Keratinocyte (primary cell): ENCODE measurements at regions not wholly inside any gene's neighbourhood (a gene's known extent, or its start where the extent isn't known, plus 50 kb on each side); places are given as distances from the start of the nearest gene placed in this dataset.

ENCODE experiments used
- DNase-seq: peaks from one replicate; pipeline ENCODE4 v3.0.0-alpha.2; 2011; ENCODE audit warnings: low read depth, missing footprints, low spot score
- FAIRE-seq: peaks from 2 replicates; lab custom pipeline; 2011; peaks lifted over from hg19 to GRCh38; lab: Jason Lieb, UNC
- H2AFZ ChIP-seq: 2 replicates; pipeline ENCODE4 v1.6.0; 2012; ENCODE audit warnings: low read length, control low read depth, inconsistent platforms; ENCODE audit not compliant: control insufficient read depth
- H3K27ac ChIP-seq: 2 replicates; pipeline ENCODE4 v1.5.1; 2011; ENCODE audit warnings: low read length; ENCODE audit not compliant: control insufficient read depth, insufficient read depth
- H3K27me3 ChIP-seq: 3 replicates; pipeline ENCODE4 v1.6.0; 2011; ENCODE audit warnings: low read length; ENCODE audit not compliant: control insufficient read depth, insufficient read depth; ENCODE audit errors: extremely low read depth
- H3K36me3 ChIP-seq, 2 experiments: 2 replicates in 1 of 2; 3 replicates in 1 of 2; pipeline ENCODE4 v1.5.1; 2011; ENCODE audit warnings: low read length in 2 of 2, mild to moderate bottlenecking in 1 of 2; ENCODE audit not compliant: control insufficient read depth in 2 of 2, insufficient read depth in 2 of 2; ENCODE audit errors: extremely low read depth in 1 of 2
- H3K4me1 ChIP-seq: 3 replicates; pipeline ENCODE4 v1.5.1; 2011; ENCODE audit warnings: low read length; ENCODE audit not compliant: control insufficient read depth, insufficient read depth; ENCODE audit errors: extremely low read depth
- H3K4me2 ChIP-seq: 3 replicates; pipeline ENCODE4 v1.6.0; 2011; ENCODE audit warnings: low read depth, low read length; ENCODE audit not compliant: control insufficient read depth, insufficient read depth; ENCODE audit errors: extremely low read depth
- H3K4me3 ChIP-seq, 3 experiments: fragments of 200-600 bp in 1 of 3; sonication (generic) in 1 of 3; 2 replicates in 2 of 3; 3 replicates in 1 of 3; pipeline ENCODE4 v1.5.1; 2011 to 2016; ENCODE audit warnings: low read length in 3 of 3, mild to moderate bottlenecking in 3 of 3, control low read depth in 2 of 3, inconsistent platforms in 1 of 3, low read depth in 1 of 3, mixed read lengths in 1 of 3, mixed run types in 1 of 3, moderate library complexity in 1 of 3; ENCODE audit not compliant: control insufficient read depth in 2 of 3, insufficient read depth in 2 of 3; ENCODE audit errors: extremely low read depth in 1 of 3
- H3K79me2 ChIP-seq: 2 replicates; pipeline ENCODE4 v1.6.0; 2012; ENCODE audit warnings: low read length; ENCODE audit not compliant: control insufficient read depth, insufficient read depth
- H3K9ac ChIP-seq: 3 replicates; pipeline ENCODE4 v1.6.0; 2011; ENCODE audit warnings: low read length; ENCODE audit not compliant: control insufficient read depth, insufficient read depth; ENCODE audit errors: extremely low read depth
- H3K9me1 ChIP-seq: 3 replicates; pipeline ENCODE4 v1.6.0; 2011; ENCODE audit warnings: low read length; ENCODE audit not compliant: control insufficient read depth, insufficient read depth; ENCODE audit errors: extremely low read depth
- H3K9me3 ChIP-seq: 2 replicates; pipeline ENCODE4 v1.5.1; 2012; ENCODE audit warnings: low read depth, low read length; ENCODE audit not compliant: control insufficient read depth
- H4K20me1 ChIP-seq: 3 replicates; pipeline ENCODE4 v1.6.0; 2011; ENCODE audit warnings: low read length; ENCODE audit not compliant: control insufficient read depth, insufficient read depth; ENCODE audit errors: extremely low read depth
- CTCF ChIP-seq, 3 experiments: IDR thresholded peaks in 1 of 3; conservative IDR thresholded peaks in 1 of 3; optimal IDR thresholded peaks in 1 of 3; 2 replicates in 2 of 3; 3 replicates in 1 of 3; pipeline versions ENCODE3 to v1.5.1; 2011; ENCODE audit warnings: low read length in 3 of 3, mild to moderate bottlenecking in 3 of 3, moderate library complexity in 2 of 3, control low read depth in 1 of 3, inconsistent platforms in 1 of 3; ENCODE audit not compliant: insufficient read depth in 2 of 3; ENCODE audit errors: extremely low read depth in 1 of 3
- EZH2 ChIP-seq: IDR thresholded peaks from one replicate; pipeline ENCODE4 v1.6.1; 2012; ENCODE audit warnings: inconsistent platforms, mild to moderate bottlenecking, low read length, moderate library complexity
- dilution Hi-C: fragments of 300-500 bp; cut with MboI; formaldehyde crosslinking; loops from one replicate; pipeline ENCODE4 v1.7.0; 2020; ENCODE audit warnings: low sequenced_read_pairs; ENCODE audit not compliant: extremely low pct_ligation_motif_present

GRCh38 chr21:17903929-17904639 lies 84.9 kb upstream of the C21orf91 start:
- Histone ChIP-seq H3K9me1 (no peaks in the 10 kb centered on the region), H3K79me2 (no peaks in the 10 kb centered on the region), H3K36me3 (no peaks in the 10 kb centered on the region), H3K4me2 (no peak overlapping the region), H2AFZ (no peak overlapping the region), H3K9ac (no peak overlapping the region), H3K9me3 (no peaks in the 10 kb centered on the region), H3K4me3 (no peak overlapping the region), H3K27ac (no peak overlapping the region), H3K4me1 (peaks cover 26% of the 10 kb centered on the region), H4K20me1 (no peaks in the 10 kb centered on the region), H3K27me3 (no peaks in the 10 kb centered on the region)
- DNase-seq (no peak), FAIRE-seq (no peak)
- TF ChIP-seq CTCF (optimal IDR thresholded peaks at IDR 0.05 in 1 of 3, IDR thresholded peaks at IDR 0.05 in 1 of 3, conservative IDR thresholded peaks at IDR 0.05 in 1 of 3; ENCODE audit: extremely low read depth in 1 of 3, insufficient read depth in 2 of 3, low read length in 3 of 3): no peak
- no peak for TF ChIP-seq EZH2
- dilution Hi-C loops: no loop called here

- Histone ChIP-seq H3K27ac (peak overlapping the region; percentile 95), H3K9ac (peak overlapping the region; percentile 60), H3K4me1 (peaks cover 26% of the 10 kb centered on the region), H2AFZ (peak overlapping the region; percentile 36), H3K27me3 (no peaks in the 10 kb centered on the region), H3K9me1 (no peaks in the 10 kb centered on the region), H3K36me3 (no peaks in the 10 kb centered on the region), H3K79me2 (no peaks in the 10 kb centered on the region), H3K9me3 (no peaks in the 10 kb centered on the region), H3K4me2 (peak overlapping the region; percentile 64), H3K4me3 (peak overlapping the region in 1 of 3 experiments; percentile 49), H4K20me1 (no peaks in the 10 kb centered on the region)
- DNase-seq (no peak), FAIRE-seq (peak; percentile 9)
- TF ChIP-seq CTCF (optimal IDR thresholded peaks at IDR 0.05 in 1 of 3, IDR thresholded peaks at IDR 0.05 in 1 of 3, conservative IDR thresholded peaks at IDR 0.05 in 1 of 3; ENCODE audit: extremely low read depth in 1 of 3, insufficient read depth in 2 of 3, low read length in 3 of 3) (no peak), EZH2 (no peak)
- dilution Hi-C loops: no loop called here
Observed at GRCh38 chr21:17903029-17903806, 84.1 kb upstream of the C21orf91 start.
